Heart right ventricle (tissue), 16 donors: ENCODE measurements at regions not wholly inside any gene's neighbourhood (a gene's known extent, or its start where the extent isn't known, plus 50 kb on each side); places are given as distances from the start of the nearest gene placed in this dataset.

Experiments
- ATAC-seq, 8 donors: fragments of 200-7000 bp; cut with Tn5 transposase; one replicate each; pipeline ENCODE4 v1.9.1; 2020; ENCODE audit warnings: mild to moderate bottlenecking in 8 of 8, moderate library complexity in 8 of 8, moderate number of reproducible peaks in 1 of 8
- DNase-seq, 2 donors: peaks; one replicate each; pipeline ENCODE4 v3.0.0-alpha.2; 2020
- H3K27ac ChIP-seq, 10 donors: fragments of 200-600 bp; sonication (generic) in 2 of 10; one replicate each; pipeline versions ENCODE4 v1.5.0 to v1.8.0; 2020 to 2022; ENCODE audit warnings: mild to moderate bottlenecking in 3 of 10
- H3K27me3 ChIP-seq, 7 donors: fragments of 200-600 bp; one replicate each; pipeline ENCODE4 v1.8.0; 2021 to 2022; ENCODE audit warnings: mild to moderate bottlenecking in 2 of 7
- H3K36me3 ChIP-seq, 9 donors: fragments of 200-600 bp; sonication (generic) in 1 of 9; one replicate each; pipeline versions ENCODE4 v1.5.0 to v1.8.0; 2020 to 2022; ENCODE audit warnings: mild to moderate bottlenecking in 2 of 9
- H3K4me1 ChIP-seq, 9 donors: fragments of 200-600 bp; sonication (generic) in 1 of 9; one replicate each; pipeline versions ENCODE4 v1.5.0 to v1.8.0; 2020 to 2022; ENCODE audit warnings: mild to moderate bottlenecking in 4 of 9
- H3K4me3 ChIP-seq, 10 donors: fragments of 200-600 bp; sonication (generic) in 2 of 10; one replicate each; pipeline versions ENCODE4 v1.5.0 to v1.8.0; 2020 to 2022; ENCODE audit warnings: mild to moderate bottlenecking in 7 of 10, moderate library complexity in 2 of 10
- H3K9me3 ChIP-seq, 11 donors: fragments of 200-600 bp in 10 of 11; sonication (generic) in 2 of 11; one replicate each; pipeline versions ENCODE4 v1.5.0 to v1.8.0; 2013 to 2022; ENCODE audit warnings: mild to moderate bottlenecking in 2 of 11, control low read depth in 1 of 11, moderate library complexity in 1 of 11
- CTCF ChIP-seq, 9 donors: fragments of 200-600 bp; sonication (generic) in 2 of 9; IDR thresholded peaks; one replicate each; pipeline versions ENCODE4 v1.5.0 to v1.8.0; 2021 to 2022; ENCODE audit warnings: antibody characterized with exemption in 9 of 9, mild to moderate bottlenecking in 5 of 9, moderate library complexity in 1 of 9
- WGBS, 2 donors: extraction: QIAGEN DNeasy Blood & Tissue Kit; methylation state at CpG; one replicate each; pipeline ENCODE4 v1.1.7; 2013; ENCODE audit warnings: inconsistent platforms in 1 of 2; 5-methylcytosine and 5-hydroxymethylcytosine counted together
- intact Hi-C, 10 donors: fragments of 100-400 bp; cut with DNase I; formaldehyde crosslinking; loops; one replicate each; pipeline versions ENCODE4 v1.11.1 to v1.14.2; 2022
- donor health status: Arrhythmogenic right ventricular cardiomyopathy.
- donor health status: ischemic (EF 13 %, LVEDD 7.1; RV severe dilation, severe dysfunction).
- donor health status: healthy with polysubstance abuse.
- donor health status: DM: no; HTN: yes; CAD: no.
- donor health status: DM: no; HTN: no; CAD: no.
- donor health status: ischemic (EF 25% LVEDD 6.9; RV normal size, moderate dysfunction).
- donor health status: ischemic (EF 25% LVEDD 5.7; RV mildly dilated, moderate dysfunction).
- donor health status: healthy.
- donor health status: DM: yes; HTN: yes; CAD: no.
- donor health status: Ischemic cardiomyopathy.
- donor health status: ischemic (EF 35%, LVEDD 5.7; RV mildly dilated, moderate dysfunction).
- donor health status: nonischemic (EF 11% LVEDD 7.7; RV severe dilation, severe dysfunction).
- donor health status: DM: yes; HTN: yes; CAD: no.
- donor health status: PGD.
- donor health status: ischemic (EF 29% LVEDD 5.4; RV normal size, mild dysfunction).
- donor health status: nonischemic (EF 23%, LVEDD 6.1; RV moderate dilation, normal function).

- Histone ChIP-seq H3K27me3 (no peaks in the 10 kb centered on the region), H3K36me3 (no peaks in the 10 kb centered on the region), H3K9me3 (peaks cover 0 to 20% (median 3%) of the 10 kb centered on the region in 11 donors), H3K4me3 (no peak overlapping the region), H3K4me1 (no peaks in the 10 kb centered on the region), H3K27ac (no peak overlapping the region)
- no peak for DNase-seq
- no peak for ATAC-seq
- intact Hi-C loops: loop anchor here in 1 of 10 donors (10.0 kb wide), 1 partner anchor 59 kb away; no protein-coding TSS in a partner anchor
- 64 to 89% methylated on average over 3 of the region's 3 CpGs for WGBS, 2 donors
- no peak for TF ChIP-seq CTCF (IDR thresholded peaks at IDR 0.05)
Measured at GRCh38 chr11:24043842-24044241, 453.0 kb upstream of the LUZP2 start.

- Histone ChIP-seq H3K4me3 (no peak overlapping the region), H3K27ac (no peak overlapping the region), H3K36me3 (no peaks in the 10 kb centered on the region), H3K9me3 (peaks cover 0 to 33% (median 3%) of the 10 kb centered on the region in 11 donors), H3K27me3 (no peaks in the 10 kb centered on the region), H3K4me1 (no peaks in the 10 kb centered on the region)
- ATAC-seq: no peak
- 60 to 62% methylated on average over 1 of the region's 1 CpG for WGBS, 2 donors
- DNase-seq: no peak
- no peak for TF ChIP-seq CTCF (IDR thresholded peaks at IDR 0.05)
- intact Hi-C loops: loop anchor here in 1 of 10 donors (10.0 kb wide), 1 partner anchor 62 kb away; no protein-coding TSS in a partner anchor
Measured at GRCh38 chr11:24046731-24047130, 450.1 kb upstream of the LUZP2 start.

- no peaks in the 10 kb centered on the region for H3K36me3 ChIP-seq
- H3K27me3 ChIP-seq: no peaks in the 10 kb centered on the region
- H3K9me3 ChIP-seq: peaks cover 0 to 1% (median 0%) of the 10 kb centered on the region in 11 donors
- DNase-seq (no peak), ATAC-seq (no peak)
- intact Hi-C loops: no loop called here
- H3K4me3 ChIP-seq: no peak overlapping the region
- no peak overlapping the region for H3K27ac ChIP-seq
- no peak for TF ChIP-seq CTCF (IDR thresholded peaks at IDR 0.05)
- no peaks in the 10 kb centered on the region for H3K4me1 ChIP-seq
Measured at GRCh38 chr11:24056051-24056450, 440.8 kb upstream of the LUZP2 start.

GRCh38 chr11:24060125-24060524 is 436.7 kb upstream of the LUZP2 start:
- H3K36me3 ChIP-seq: no peaks in the 10 kb centered on the region
- 75 to 96% methylated on average over 3 of the region's 3 CpGs for WGBS, 2 donors
- no peak overlapping the region for H3K4me3 ChIP-seq
- intact Hi-C loops: no loop called here
- no peaks in the 10 kb centered on the region for H3K4me1 ChIP-seq
- no peaks in the 10 kb centered on the region for H3K9me3 ChIP-seq
- H3K27me3 ChIP-seq: no peaks in the 10 kb centered on the region
- no peak overlapping the region for H3K27ac ChIP-seq
- no peak for DNase-seq
- no peak for ATAC-seq
- TF ChIP-seq CTCF (IDR thresholded peaks at IDR 0.05): no peak
